IMR-90 (cell line): ENCODE measurements at regions not wholly inside any gene's neighbourhood (a gene's known extent, or its start where the extent isn't known, plus 50 kb on each side); places are given as distances from the start of the nearest gene placed in this dataset.

Experiments
- ATAC-seq: fragments of 200-7000 bp; cut with Tn5 transposase; 2 replicates; pipeline ENCODE4 v1.9.1; 2020; ENCODE audit warnings: low read depth, mild to moderate bottlenecking, moderate library complexity
- BruUV-seq: library from RNA; stranded (reverse); fragments of 400-500 nt; replicated peaks from 2 replicates; lab custom pipeline; 2021; lab: Mats Ljungman, UMichigan
- CTCF ChIA-PET: fragments of 300-600 bp; formaldehyde crosslinking; extraction: SDS; loops from one replicate; lab custom pipeline; 2021; ENCODE audit warnings: antibody characterized with exemption; lab: Yijun Ruan, JAX
- POLR2A ChIA-PET: fragments of 300-600 bp; sonication (Branson Sonifier 250); formaldehyde crosslinking; loops from one replicate; lab custom pipeline; 2022; ENCODE audit warnings: antibody characterized with exemption; ENCODE audit not compliant: unreplicated experiment; lab: Charles Lee
- DNase-seq: peaks from one replicate; pipeline ENCODE4 v3.0.0; 2013
- H2AFZ ChIP-seq: replicated peaks from 2 replicates; pipeline ENCODE3; 2013; ENCODE audit warnings: low read length, mild to moderate bottlenecking; ENCODE audit not compliant: poor library complexity
- H2AK5ac ChIP-seq: 2 replicates; pipeline ENCODE4 v1.6.1; 2013; ENCODE audit warnings: low read depth, low read length, inconsistent platforms
- H2AK9ac ChIP-seq: replicated peaks from 2 replicates; pipeline ENCODE3; 2013; ENCODE audit warnings: mild to moderate bottlenecking, low read depth, low read length, moderate library complexity; ENCODE audit not compliant: poor library complexity
- H2BK120ac ChIP-seq: 2 replicates; pipeline ENCODE4 v1.6.1; 2013; ENCODE audit warnings: low read depth, low read length, inconsistent platforms
- H2BK15ac ChIP-seq: 3 replicates; pipeline ENCODE4 v1.6.1; 2013; ENCODE audit warnings: low read depth, low read length, inconsistent platforms
- H2BK20ac ChIP-seq: 2 replicates; pipeline ENCODE4 v1.6.1; 2013; ENCODE audit warnings: low read depth, mild to moderate bottlenecking, inconsistent platforms, low read length, moderate library complexity
- H2BK5ac ChIP-seq: 2 replicates; pipeline ENCODE4 v1.6.1; 2013; ENCODE audit warnings: mild to moderate bottlenecking, low read depth, low read length, inconsistent platforms; ENCODE audit not compliant: poor library complexity, severe bottlenecking
- H3K14ac ChIP-seq: replicated peaks from 2 replicates; pipeline ENCODE4 v1.6.1; 2013; ENCODE audit warnings: low read depth, low read length, inconsistent platforms
- H3K18ac ChIP-seq: 2 replicates; pipeline ENCODE4 v1.6.1; 2013; ENCODE audit warnings: low read depth, low read length, control low read depth
- H3K23ac ChIP-seq: 2 replicates; pipeline ENCODE4 v1.6.1; 2013; ENCODE audit warnings: low read depth, low read length, inconsistent platforms
- H3K27ac ChIP-seq: 2 replicates; pipeline ENCODE4 v1.5.1; 2013; ENCODE audit warnings: mild to moderate bottlenecking, control low read depth, low read length; ENCODE audit not compliant: insufficient read depth
- H3K27me3 ChIP-seq: 2 replicates; pipeline ENCODE4 v1.6.1; 2013; ENCODE audit warnings: low read length; ENCODE audit not compliant: control insufficient read depth, insufficient read depth
- H3K36me3 ChIP-seq: 2 replicates; pipeline ENCODE4 v1.6.1; 2013; ENCODE audit warnings: low read length, mixed read lengths; ENCODE audit not compliant: control insufficient read depth, insufficient read depth
- H3K4ac ChIP-seq: 2 replicates; pipeline ENCODE4 v1.6.1; 2013; ENCODE audit warnings: low read depth, low read length, inconsistent platforms
- H3K4me1 ChIP-seq: 2 replicates; pipeline ENCODE4 v1.6.1; 2013; ENCODE audit warnings: low read length, mixed read lengths; ENCODE audit not compliant: control insufficient read depth, insufficient read depth
- H3K4me2 ChIP-seq: 2 replicates; pipeline ENCODE4 v1.6.1; 2013; ENCODE audit warnings: low read depth, mild to moderate bottlenecking, control low read depth, low read length, moderate library complexity
- H3K4me3 ChIP-seq: 2 replicates; pipeline ENCODE4 v1.5.1; 2013; ENCODE audit warnings: low read depth, mild to moderate bottlenecking, control low read depth, low read length, moderate library complexity; ENCODE audit not compliant: insufficient read depth
- H3K56ac ChIP-seq: 2 replicates; pipeline ENCODE4 v1.6.1; 2013; ENCODE audit warnings: low read length, inconsistent platforms; ENCODE audit not compliant: insufficient read depth; ENCODE audit errors: extremely low read depth
- H3K79me1 ChIP-seq, 2 experiments: 2 replicates each; pipeline ENCODE4 v1.6.1; 2013; ENCODE audit warnings: low read length in 2 of 2, inconsistent platforms in 1 of 2, low read depth in 1 of 2
- H3K9ac ChIP-seq: 2 replicates; pipeline ENCODE4 v1.6.1; 2013; ENCODE audit warnings: low read depth, low read length, control low read depth
- H3K9me1 ChIP-seq: 2 replicates; pipeline ENCODE4 v1.6.1; 2013; ENCODE audit warnings: low read length, inconsistent platforms; ENCODE audit not compliant: insufficient read depth
- H3K9me3 ChIP-seq: 2 replicates; pipeline ENCODE4 v1.6.1; 2013; ENCODE audit warnings: low read length; ENCODE audit not compliant: control insufficient read depth, insufficient read depth
- H4K20me1 ChIP-seq: 2 replicates; pipeline ENCODE4 v1.6.1; 2013; ENCODE audit warnings: low read length, inconsistent platforms; ENCODE audit not compliant: insufficient read depth
- H4K5ac ChIP-seq: 2 replicates; pipeline ENCODE4 v1.6.1; 2013; ENCODE audit warnings: mild to moderate bottlenecking, low read depth, low read length, control low read depth
- H4K8ac ChIP-seq, 2 experiments: 2 replicates each; pipeline ENCODE4 v1.6.1; 2013; ENCODE audit warnings: low read depth in 2 of 2, low read length in 2 of 2, control low read depth in 1 of 2, inconsistent platforms in 1 of 2
- H4K91ac ChIP-seq: 2 replicates; pipeline ENCODE4 v1.6.1; 2013; ENCODE audit warnings: low read depth, low read length, inconsistent platforms; ENCODE audit not compliant: insufficient read depth
- BHLHE40 ChIP-seq: fragments of 150-350 bp; IDR thresholded peaks from 2 replicates; pipeline ENCODE4 v1.6.1; 2016; ENCODE audit warnings: mild to moderate bottlenecking, low read depth, low read length
- CEBPB ChIP-seq: IDR thresholded peaks from 2 replicates; pipeline ENCODE4 v1.6.1; 2012; ENCODE audit warnings: low read depth, low read length, improper control_type of control experiment
- CTCF ChIP-seq: conservative IDR thresholded peaks from 2 replicates; pipeline ENCODE4 v1.5.1; 2012; ENCODE audit warnings: mild to moderate bottlenecking, low read depth, low read length, improper control_type of control experiment
- MAFK ChIP-seq: IDR thresholded peaks from 2 replicates; pipeline ENCODE4 v1.6.1; 2012; ENCODE audit warnings: low read depth, low read length, improper control_type of control experiment
- MXI1 ChIP-seq: IDR thresholded peaks from 2 replicates; pipeline ENCODE4 v1.6.1; 2012; ENCODE audit warnings: low read depth, mild to moderate bottlenecking, low read length, moderate library complexity, borderline replicate concordance
- NFE2L2 ChIP-seq: fragments of 150-350 bp; IDR thresholded peaks from 2 replicates; pipeline ENCODE4 v1.6.1; 2016; ENCODE audit warnings: low read depth, mild to moderate bottlenecking, low read length
- POLR2A ChIP-seq: IDR thresholded peaks from 2 replicates; pipeline ENCODE4 v1.6.1; 2012; ENCODE audit warnings: mild to moderate bottlenecking, low read depth, low read length
- RAD21 ChIP-seq: IDR thresholded peaks from 2 replicates; pipeline ENCODE4 v1.6.1; 2012; ENCODE audit warnings: low read length, improper control_type of control experiment
- RCOR1 ChIP-seq: IDR thresholded peaks from 2 replicates; pipeline ENCODE4 v1.6.1; 2012; ENCODE audit warnings: mild to moderate bottlenecking, low read length, improper control_type of control experiment; ENCODE audit not compliant: insufficient replicate concordance
- RFX5 ChIP-seq: IDR thresholded peaks from 2 replicates; pipeline ENCODE4 v1.8.0; 2012; ENCODE audit warnings: low read depth, mild to moderate bottlenecking, low read length, moderate library complexity
- SMC3 ChIP-seq: fragments of 150-350 bp; IDR thresholded peaks from 2 replicates; pipeline ENCODE4 v1.6.1; 2016; ENCODE audit warnings: low read depth, mild to moderate bottlenecking, antibody characterized with exemption, low read length, moderate library complexity
- USF2 ChIP-seq: fragments of 150-350 bp; IDR thresholded peaks from 2 replicates; pipeline ENCODE4 v1.6.1; 2017; ENCODE audit warnings: mild to moderate bottlenecking, antibody characterized with exemption, low read length, low read depth
- WGBS, 2 experiments: methylation state at CpG; one replicate each; pipeline versions ENCODE4 v1.1.5 to v1.1.7; 2013; ENCODE audit warnings: missing lambda C conversion rate in 2 of 2; ENCODE audit not compliant: insufficient read length in 1 of 2; ENCODE audit errors: extremely low coverage in 2 of 2; 5-methylcytosine and 5-hydroxymethylcytosine counted together
- dilution Hi-C: fragments of 300-500 bp; cut with HindIII; formaldehyde crosslinking; loops from one replicate; pipeline ENCODE4 v1.14.3; 2018; ENCODE audit warnings: low sequenced_read_pairs; ENCODE audit not compliant: unreplicated experiment
- in situ Hi-C: fragments of 300-500 bp; cut with MboI; formaldehyde crosslinking; loops from 3 replicates; pipeline ENCODE4 v1.14.3; 2019; ENCODE audit warnings: low sequenced_read_pairs, inconsistent platforms, mixed read lengths
- intact Hi-C: fragments of 100-400 bp; cut with micrococcal nuclease; formaldehyde crosslinking; loops from 2 replicates; pipeline ENCODE4 v1.10.0; 2022

- Histone ChIP-seq H3K56ac (no peak overlapping the region), H3K79me1 (no peaks in the 10 kb centered on the region), H3K36me3 (no peaks in the 10 kb centered on the region), H4K20me1 (no peaks in the 10 kb centered on the region), H4K8ac (no peak overlapping the region), H3K23ac (no peak overlapping the region), H2AK5ac (0 out of 2 replicates have a peak overlapping the region, but pooled peaks have one; percentile 16), H2BK15ac (peak overlapping the region; percentile 80; the same call in 1 of the 3 replicates), H2AFZ (peak overlapping the region; percentile 32), H3K4me3 (no peak overlapping the region), H3K14ac (no peak overlapping the region; the same call in 1 of the 2 replicates), H2AK9ac (no peak overlapping the region), H3K4ac (no peak overlapping the region), H2BK120ac (0 out of 2 replicates have a peak overlapping the region, but pooled peaks have one; percentile 15), H4K91ac (no peak overlapping the region), H2BK5ac (no peak overlapping the region), H2BK20ac (no peak overlapping the region), H3K27me3 (no peaks in the 10 kb centered on the region), H3K4me1 (no peaks in the 10 kb centered on the region), H3K27ac (no peak overlapping the region), H3K18ac (no peak overlapping the region), H4K5ac (no peak overlapping the region), H3K9me1 (no peaks in the 10 kb centered on the region), H3K9ac (no peak overlapping the region), H3K9me3 (no peaks in the 10 kb centered on the region), H3K4me2 (no peak overlapping the region)
- intact Hi-C loops = no loop called here
- dilution Hi-C loops = no loop called here
- no peak for DNase-seq
- BruUV-seq = no TSS peak
- TF ChIP-seq CEBPB (no peak), POLR2A (no peak), RCOR1 (no peak), USF2 (no peak), MAFK (no peak), MXI1 (no peak), SMC3 (no peak), NFE2L2 (no peak), BHLHE40 (no peak), RFX5 (no peak), CTCF (no peak), RAD21 (no peak)
- WGBS, 2 experiments = 95% methylated on average over 4 of the region's 9 CpGs; no CpG with 5 or more reads in 1 of the 2 experiments
- ChIA-PET CTCF (interaction anchor here (1.2 kb wide), 1 partner anchor 206 kb away, joined by 4 read pairs; no protein-coding TSS in a partner anchor), POLR2A (no interaction called here)
- in situ Hi-C loops = loop anchor here (5.0 kb wide), 1 partner anchor 210 kb away; no protein-coding TSS in a partner anchor
- ATAC-seq = no peak
These were observed 127.2 kb downstream of the ZNF281 start for GRCh38 chr1:200282497-200283122.
